IMR-90 (cell line): ENCODE measurements at regions not wholly inside any gene's neighbourhood (a gene's known extent, or its start where the extent isn't known, plus 50 kb on each side); places are given as distances from the start of the nearest gene placed in this dataset.

Experiments
- ATAC-seq: fragments of 200-7000 bp; cut with Tn5 transposase; 2 replicates; pipeline ENCODE4 v1.9.1; 2020; ENCODE audit warnings: low read depth, mild to moderate bottlenecking, moderate library complexity
- BruUV-seq: library from RNA; stranded (reverse); fragments of 400-500 nt; replicated peaks from 2 replicates; lab custom pipeline; 2021; lab: Mats Ljungman, UMichigan
- CTCF ChIA-PET: fragments of 300-600 bp; formaldehyde crosslinking; extraction: SDS; loops from one replicate; lab custom pipeline; 2021; ENCODE audit warnings: antibody characterized with exemption; lab: Yijun Ruan, JAX
- POLR2A ChIA-PET: fragments of 300-600 bp; sonication (Branson Sonifier 250); formaldehyde crosslinking; loops from one replicate; lab custom pipeline; 2022; ENCODE audit warnings: antibody characterized with exemption; ENCODE audit not compliant: unreplicated experiment; lab: Charles Lee
- DNase-seq: peaks from one replicate; pipeline ENCODE4 v3.0.0; 2013
- H2AFZ ChIP-seq: replicated peaks from 2 replicates; pipeline ENCODE3; 2013; ENCODE audit warnings: low read length, mild to moderate bottlenecking; ENCODE audit not compliant: poor library complexity
- H2AK5ac ChIP-seq: 2 replicates; pipeline ENCODE4 v1.6.1; 2013; ENCODE audit warnings: low read depth, low read length, inconsistent platforms
- H2AK9ac ChIP-seq: replicated peaks from 2 replicates; pipeline ENCODE3; 2013; ENCODE audit warnings: mild to moderate bottlenecking, low read depth, low read length, moderate library complexity; ENCODE audit not compliant: poor library complexity
- H2BK120ac ChIP-seq: 2 replicates; pipeline ENCODE4 v1.6.1; 2013; ENCODE audit warnings: low read depth, low read length, inconsistent platforms
- H2BK15ac ChIP-seq: 3 replicates; pipeline ENCODE4 v1.6.1; 2013; ENCODE audit warnings: low read depth, low read length, inconsistent platforms
- H2BK20ac ChIP-seq: 2 replicates; pipeline ENCODE4 v1.6.1; 2013; ENCODE audit warnings: low read depth, mild to moderate bottlenecking, inconsistent platforms, low read length, moderate library complexity
- H2BK5ac ChIP-seq: 2 replicates; pipeline ENCODE4 v1.6.1; 2013; ENCODE audit warnings: mild to moderate bottlenecking, low read depth, low read length, inconsistent platforms; ENCODE audit not compliant: poor library complexity, severe bottlenecking
- H3K14ac ChIP-seq: replicated peaks from 2 replicates; pipeline ENCODE4 v1.6.1; 2013; ENCODE audit warnings: low read depth, low read length, inconsistent platforms
- H3K18ac ChIP-seq: 2 replicates; pipeline ENCODE4 v1.6.1; 2013; ENCODE audit warnings: low read depth, low read length, control low read depth
- H3K23ac ChIP-seq: 2 replicates; pipeline ENCODE4 v1.6.1; 2013; ENCODE audit warnings: low read depth, low read length, inconsistent platforms
- H3K27ac ChIP-seq: 2 replicates; pipeline ENCODE4 v1.5.1; 2013; ENCODE audit warnings: mild to moderate bottlenecking, control low read depth, low read length; ENCODE audit not compliant: insufficient read depth
- H3K27me3 ChIP-seq: 2 replicates; pipeline ENCODE4 v1.6.1; 2013; ENCODE audit warnings: low read length; ENCODE audit not compliant: control insufficient read depth, insufficient read depth
- H3K36me3 ChIP-seq: 2 replicates; pipeline ENCODE4 v1.6.1; 2013; ENCODE audit warnings: low read length, mixed read lengths; ENCODE audit not compliant: control insufficient read depth, insufficient read depth
- H3K4ac ChIP-seq: 2 replicates; pipeline ENCODE4 v1.6.1; 2013; ENCODE audit warnings: low read depth, low read length, inconsistent platforms
- H3K4me1 ChIP-seq: 2 replicates; pipeline ENCODE4 v1.6.1; 2013; ENCODE audit warnings: low read length, mixed read lengths; ENCODE audit not compliant: control insufficient read depth, insufficient read depth
- H3K4me2 ChIP-seq: 2 replicates; pipeline ENCODE4 v1.6.1; 2013; ENCODE audit warnings: low read depth, mild to moderate bottlenecking, control low read depth, low read length, moderate library complexity
- H3K4me3 ChIP-seq: 2 replicates; pipeline ENCODE4 v1.5.1; 2013; ENCODE audit warnings: low read depth, mild to moderate bottlenecking, control low read depth, low read length, moderate library complexity; ENCODE audit not compliant: insufficient read depth
- H3K56ac ChIP-seq: 2 replicates; pipeline ENCODE4 v1.6.1; 2013; ENCODE audit warnings: low read length, inconsistent platforms; ENCODE audit not compliant: insufficient read depth; ENCODE audit errors: extremely low read depth
- H3K79me1 ChIP-seq, 2 experiments: 2 replicates each; pipeline ENCODE4 v1.6.1; 2013; ENCODE audit warnings: low read length in 2 of 2, inconsistent platforms in 1 of 2, low read depth in 1 of 2
- H3K9ac ChIP-seq: 2 replicates; pipeline ENCODE4 v1.6.1; 2013; ENCODE audit warnings: low read depth, low read length, control low read depth
- H3K9me1 ChIP-seq: 2 replicates; pipeline ENCODE4 v1.6.1; 2013; ENCODE audit warnings: low read length, inconsistent platforms; ENCODE audit not compliant: insufficient read depth
- H3K9me3 ChIP-seq: 2 replicates; pipeline ENCODE4 v1.6.1; 2013; ENCODE audit warnings: low read length; ENCODE audit not compliant: control insufficient read depth, insufficient read depth
- H4K20me1 ChIP-seq: 2 replicates; pipeline ENCODE4 v1.6.1; 2013; ENCODE audit warnings: low read length, inconsistent platforms; ENCODE audit not compliant: insufficient read depth
- H4K5ac ChIP-seq: 2 replicates; pipeline ENCODE4 v1.6.1; 2013; ENCODE audit warnings: mild to moderate bottlenecking, low read depth, low read length, control low read depth
- H4K8ac ChIP-seq, 2 experiments: 2 replicates each; pipeline ENCODE4 v1.6.1; 2013; ENCODE audit warnings: low read depth in 2 of 2, low read length in 2 of 2, control low read depth in 1 of 2, inconsistent platforms in 1 of 2
- H4K91ac ChIP-seq: 2 replicates; pipeline ENCODE4 v1.6.1; 2013; ENCODE audit warnings: low read depth, low read length, inconsistent platforms; ENCODE audit not compliant: insufficient read depth
- BHLHE40 ChIP-seq: fragments of 150-350 bp; IDR thresholded peaks from 2 replicates; pipeline ENCODE4 v1.6.1; 2016; ENCODE audit warnings: mild to moderate bottlenecking, low read depth, low read length
- CEBPB ChIP-seq: IDR thresholded peaks from 2 replicates; pipeline ENCODE4 v1.6.1; 2012; ENCODE audit warnings: low read depth, low read length, improper control_type of control experiment
- CHD1 ChIP-seq: IDR thresholded peaks from 2 replicates; pipeline ENCODE4 v1.6.1; 2012; ENCODE audit warnings: low read depth, low read length, improper control_type of control experiment
- CTCF ChIP-seq: conservative IDR thresholded peaks from 2 replicates; pipeline ENCODE4 v1.5.1; 2012; ENCODE audit warnings: mild to moderate bottlenecking, low read depth, low read length, improper control_type of control experiment
- ELK1 ChIP-seq: fragments of 150-350 bp; IDR thresholded peaks from 2 replicates; pipeline ENCODE4 v1.6.1; 2016; ENCODE audit warnings: low read depth, mild to moderate bottlenecking, low read length, moderate library complexity, borderline replicate concordance
- FOS ChIP-seq: fragments of 150-350 bp; IDR thresholded peaks from 2 replicates; pipeline ENCODE4 v1.6.1; 2016; ENCODE audit warnings: low read depth, low read length
- MAFK ChIP-seq: IDR thresholded peaks from 2 replicates; pipeline ENCODE4 v1.6.1; 2012; ENCODE audit warnings: low read depth, low read length, improper control_type of control experiment
- MAZ ChIP-seq: IDR thresholded peaks from 2 replicates; pipeline ENCODE4 v1.6.1; 2012; ENCODE audit warnings: low read depth, mild to moderate bottlenecking, low read length, improper control_type of control experiment, moderate library complexity, borderline replicate concordance
- MXI1 ChIP-seq: IDR thresholded peaks from 2 replicates; pipeline ENCODE4 v1.6.1; 2012; ENCODE audit warnings: low read depth, mild to moderate bottlenecking, low read length, moderate library complexity, borderline replicate concordance
- NFE2L2 ChIP-seq: fragments of 150-350 bp; IDR thresholded peaks from 2 replicates; pipeline ENCODE4 v1.6.1; 2016; ENCODE audit warnings: low read depth, mild to moderate bottlenecking, low read length
- POLR2A ChIP-seq: IDR thresholded peaks from 2 replicates; pipeline ENCODE4 v1.6.1; 2012; ENCODE audit warnings: mild to moderate bottlenecking, low read depth, low read length
- RAD21 ChIP-seq: IDR thresholded peaks from 2 replicates; pipeline ENCODE4 v1.6.1; 2012; ENCODE audit warnings: low read length, improper control_type of control experiment
- RCOR1 ChIP-seq: IDR thresholded peaks from 2 replicates; pipeline ENCODE4 v1.6.1; 2012; ENCODE audit warnings: mild to moderate bottlenecking, low read length, improper control_type of control experiment; ENCODE audit not compliant: insufficient replicate concordance
- RFX5 ChIP-seq: IDR thresholded peaks from 2 replicates; pipeline ENCODE4 v1.8.0; 2012; ENCODE audit warnings: low read depth, mild to moderate bottlenecking, low read length, moderate library complexity
- SMC3 ChIP-seq: fragments of 150-350 bp; IDR thresholded peaks from 2 replicates; pipeline ENCODE4 v1.6.1; 2016; ENCODE audit warnings: low read depth, mild to moderate bottlenecking, antibody characterized with exemption, low read length, moderate library complexity
- USF2 ChIP-seq: fragments of 150-350 bp; IDR thresholded peaks from 2 replicates; pipeline ENCODE4 v1.6.1; 2017; ENCODE audit warnings: mild to moderate bottlenecking, antibody characterized with exemption, low read length, low read depth
- WGBS, 2 experiments: methylation state at CpG; one replicate each; pipeline versions ENCODE4 v1.1.5 to v1.1.7; 2013; ENCODE audit warnings: missing lambda C conversion rate in 2 of 2; ENCODE audit not compliant: insufficient read length in 1 of 2; ENCODE audit errors: extremely low coverage in 2 of 2; 5-methylcytosine and 5-hydroxymethylcytosine counted together
- dilution Hi-C: fragments of 300-500 bp; cut with HindIII; formaldehyde crosslinking; loops from one replicate; pipeline ENCODE4 v1.14.3; 2018; ENCODE audit warnings: low sequenced_read_pairs; ENCODE audit not compliant: unreplicated experiment
- in situ Hi-C: fragments of 300-500 bp; cut with MboI; formaldehyde crosslinking; loops from 3 replicates; pipeline ENCODE4 v1.14.3; 2019; ENCODE audit warnings: low sequenced_read_pairs, inconsistent platforms, mixed read lengths
- intact Hi-C: fragments of 100-400 bp; cut with micrococcal nuclease; formaldehyde crosslinking; loops from 2 replicates; pipeline ENCODE4 v1.10.0; 2022

GRCh38 chr3:80238606-80239005 lies 470.8 kb upstream of the ROBO1 start:
- WGBS, 2 experiments = no CpG with 5 or more reads among the region's 1 CpG
- H4K5ac ChIP-seq = no peak overlapping the region
- in situ Hi-C loops = no loop called here
- H3K27me3 ChIP-seq = no peaks in the 10 kb centered on the region
- no peak overlapping the region for H3K9ac ChIP-seq
- no peak overlapping the region for H3K23ac ChIP-seq
- no peak overlapping the region for H3K14ac ChIP-seq
- no peak overlapping the region for H3K27ac ChIP-seq
- no peaks in the 10 kb centered on the region for H3K9me3 ChIP-seq
- ChIA-PET POLR2A (no interaction called here), CTCF (no interaction called here)
- intact Hi-C loops = no loop called here
- H3K4me3 ChIP-seq = no peak overlapping the region
- ATAC-seq = no peak
- no peak overlapping the region for H3K56ac ChIP-seq
- no peak overlapping the region for H2BK5ac ChIP-seq
- DNase-seq = no peak
- no peaks in the 10 kb centered on the region for H3K36me3 ChIP-seq
- no peaks in the 10 kb centered on the region for H4K20me1 ChIP-seq
- no peak overlapping the region for H3K18ac ChIP-seq
- no peak overlapping the region for H2AFZ ChIP-seq
- dilution Hi-C loops = no loop called here
- no peaks in the 10 kb centered on the region for H3K9me1 ChIP-seq
- BruUV-seq = no TSS peak
- H2BK120ac ChIP-seq = no peak overlapping the region
- no peak overlapping the region for H2AK9ac ChIP-seq
- no peak overlapping the region for H2AK5ac ChIP-seq
- H2BK15ac ChIP-seq = no peak overlapping the region
- no peaks in the 10 kb centered on the region for H3K4me1 ChIP-seq
- H3K4ac ChIP-seq = no peak overlapping the region
- no peak overlapping the region for H4K8ac ChIP-seq
- no peak overlapping the region for H4K91ac ChIP-seq
- no peak for TF ChIP-seq CTCF
- no peak for TF ChIP-seq SMC3
- TF ChIP-seq NFE2L2 = no peak
- no peak for TF ChIP-seq RCOR1
- no peak for TF ChIP-seq BHLHE40
- TF ChIP-seq MAFK = no peak
- TF ChIP-seq MXI1 = no peak
- no peak for TF ChIP-seq CEBPB
- no peak for TF ChIP-seq RFX5
- no peak for TF ChIP-seq MAZ
- TF ChIP-seq ELK1 = no peak
- no peak for TF ChIP-seq FOS
- no peak for TF ChIP-seq USF2
- TF ChIP-seq CHD1 = no peak
- no peak for TF ChIP-seq RAD21
- TF ChIP-seq POLR2A = no peak
- H2BK20ac ChIP-seq = no peak overlapping the region
- H3K79me1 ChIP-seq = no peaks in the 10 kb centered on the region
- H3K4me2 ChIP-seq = no peak overlapping the region
